ENCODE measurements at regions not wholly inside any gene's neighbourhood (a gene's known extent, or its start where the extent isn't known, plus 50 kb on each side); places are given as distances from the start of the nearest gene placed in this dataset.

- H3K27ac ChIP-seq, result no peak overlapping the region
- TF ChIP-seq ZFX (IDR thresholded peaks at IDR 0.05) (no peak), CTCF (conservative IDR thresholded peaks at IDR 0.05) (no peak)
Observed at GRCh38 chr16:80174416-80174815, 366.4 kb upstream of the DYNLRB2 start.

- H3K27ac ChIP-seq, result no peak overlapping the region
- TF ChIP-seq ZFX (IDR thresholded peaks at IDR 0.05) (no peak), CTCF (conservative IDR thresholded peaks at IDR 0.05) (no peak)
Observed at GRCh38 chr16:80171746-80172145, 369.0 kb upstream of the DYNLRB2 start.

- no peak overlapping the region for H3K27ac ChIP-seq
- no peak for TF ChIP-seq CTCF (conservative IDR thresholded peaks at IDR 0.05)
- no peak for TF ChIP-seq ZFX (IDR thresholded peaks at IDR 0.05)
Observed at GRCh38 chr16:80171199-80171598, 369.6 kb upstream of the DYNLRB2 start.

- H3K27ac ChIP-seq, result no peak overlapping the region
- TF ChIP-seq ZFX (IDR thresholded peaks at IDR 0.05), result no peak
- TF ChIP-seq CTCF (conservative IDR thresholded peaks at IDR 0.05), result no peak
Observed at GRCh38 chr16:80167657-80168390, 373.0 kb upstream of the DYNLRB2 start.

- H3K27ac ChIP-seq, result no peak overlapping the region
- TF ChIP-seq CTCF (conservative IDR thresholded peaks at IDR 0.05), result no peak
- TF ChIP-seq ZFX (IDR thresholded peaks at IDR 0.05), result no peak
Observed at GRCh38 chr16:80166082-80166481, 374.7 kb upstream of the DYNLRB2 start.

- H3K27ac ChIP-seq, result no peak overlapping the region
Observed at GRCh38 chr16:80164966-80165550, 375.7 kb upstream of the DYNLRB2 start.

More at GRCh38 chr16:80164966-80165550, 375.7 kb upstream of the DYNLRB2 start:
- TF ChIP-seq CTCF (conservative IDR thresholded peaks at IDR 0.05), result no peak
- no peak for TF ChIP-seq ZFX (IDR thresholded peaks at IDR 0.05)

Data from C4-2B (cell line).